SIG-M5 treated with dmso at 0.1 percent for 504 hours (cell line): ENCODE measurements at regions not wholly inside any gene's neighbourhood (a gene's known extent, or its start where the extent isn't known, plus 50 kb on each side); places are given as distances from the start of the nearest gene placed in this dataset.
"Not testable (repeated sequence)": the region's sequence is repeated elsewhere in the genome, so short reads cannot be mapped to it uniquely, and the experiment has no call there.

Experiments used
- DNase-seq: peaks from one replicate; lab custom pipeline; 2025; ENCODE audit not compliant: unreplicated experiment; lab: John Stamatoyannopoulos, UW

GRCh38 chr2:156765450-156765849 lies 329.3 kb downstream of the GPD2 start:
- no peak for DNase-seq

GRCh38 chr2:156769802-156770201 lies 333.6 kb downstream of the GPD2 start:
- no peak for DNase-seq

DNA sequence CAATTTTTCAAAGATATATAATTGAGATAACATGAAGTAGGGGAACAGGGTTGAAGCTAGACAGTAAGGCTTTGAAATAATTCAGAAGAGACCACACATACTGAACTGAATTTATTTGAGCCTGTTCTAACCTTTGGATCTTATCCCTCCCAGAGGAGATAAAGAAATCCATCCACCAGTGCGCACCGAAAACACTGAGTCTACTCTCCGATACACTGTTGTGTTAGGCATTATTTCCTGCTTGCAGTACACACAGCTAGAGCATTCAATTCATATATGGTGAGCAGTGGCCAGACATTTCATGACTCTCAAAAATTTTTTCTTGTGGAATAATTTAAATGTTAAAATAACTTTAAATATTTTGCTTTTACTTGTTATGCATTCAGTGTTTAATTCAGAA lies 342.7 kb downstream of the GPD2 start:
- DNase-seq = no peak

GRCh38 chr2:156779416-156780120 lies 343.4 kb downstream of the GPD2 start:
- DNase-seq = no peak

DNA sequence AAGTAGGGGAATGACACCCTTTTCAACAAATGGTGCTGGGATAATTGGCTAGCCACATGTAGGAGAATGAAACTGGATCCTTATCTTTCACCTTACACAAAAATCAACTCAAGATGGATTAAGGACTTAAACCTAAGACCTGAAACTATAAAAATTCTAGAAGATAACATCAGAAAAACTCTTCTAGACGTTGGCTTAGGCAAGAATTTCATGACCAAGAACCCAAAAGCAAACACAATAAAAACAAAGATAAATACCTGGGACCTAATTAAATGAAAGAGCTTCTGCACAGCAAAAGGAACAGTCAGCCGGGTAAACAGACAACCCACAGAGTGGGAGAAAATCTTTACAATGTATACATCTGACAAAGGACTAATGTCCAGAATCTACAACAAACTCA lies 345.5 kb downstream of the GPD2 start:
- DNase-seq = not testable (repeated sequence)

DNA sequence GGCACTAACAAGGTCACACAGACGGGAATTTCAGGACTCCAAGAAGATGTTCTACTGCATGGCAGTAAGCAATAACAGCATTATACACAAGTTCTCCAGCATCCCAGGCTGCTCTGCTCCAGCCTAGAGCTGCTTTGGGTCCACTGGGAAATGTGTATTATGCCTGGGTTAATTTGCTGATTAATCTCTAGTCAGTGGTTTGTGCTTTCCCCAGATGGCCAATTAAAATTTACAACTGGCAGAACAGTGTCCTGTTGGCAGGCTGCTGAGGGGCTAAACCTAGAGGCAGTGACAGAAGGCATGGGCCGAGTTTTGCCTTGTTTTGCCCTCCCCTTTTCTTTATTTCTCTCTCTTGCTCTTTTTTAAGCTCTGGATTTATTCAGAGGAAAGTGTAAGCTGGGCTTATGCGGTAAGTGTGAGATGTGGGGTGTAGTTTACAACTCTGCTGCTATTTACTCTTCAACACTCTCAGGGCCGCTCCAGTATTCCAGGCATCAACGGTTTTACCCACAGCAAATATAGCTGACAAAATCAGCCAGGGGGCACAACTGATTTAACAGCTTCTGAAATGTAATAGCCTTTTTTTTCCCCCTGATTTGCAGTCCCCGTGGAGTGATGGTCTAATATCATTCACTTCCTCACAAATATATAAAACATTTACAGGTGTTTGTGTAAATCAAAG lies 348.0 kb downstream of the GPD2 start:
- no peak for DNase-seq

GRCh38 chr2:156787517-156787916 lies 351.3 kb downstream of the GPD2 start:
- DNase-seq = no peak

- DNase-seq = no peak
These were observed 354.3 kb downstream of the GPD2 start for GRCh38 chr2:156790343-156791037.

- DNase-seq = no peak
These were observed 356.2 kb downstream of the GPD2 start for GRCh38 chr2:156792242-156792840.

GRCh38 chr2:156797832-156798231 lies 361.7 kb downstream of the GPD2 start:
- no peak for DNase-seq

DNA sequence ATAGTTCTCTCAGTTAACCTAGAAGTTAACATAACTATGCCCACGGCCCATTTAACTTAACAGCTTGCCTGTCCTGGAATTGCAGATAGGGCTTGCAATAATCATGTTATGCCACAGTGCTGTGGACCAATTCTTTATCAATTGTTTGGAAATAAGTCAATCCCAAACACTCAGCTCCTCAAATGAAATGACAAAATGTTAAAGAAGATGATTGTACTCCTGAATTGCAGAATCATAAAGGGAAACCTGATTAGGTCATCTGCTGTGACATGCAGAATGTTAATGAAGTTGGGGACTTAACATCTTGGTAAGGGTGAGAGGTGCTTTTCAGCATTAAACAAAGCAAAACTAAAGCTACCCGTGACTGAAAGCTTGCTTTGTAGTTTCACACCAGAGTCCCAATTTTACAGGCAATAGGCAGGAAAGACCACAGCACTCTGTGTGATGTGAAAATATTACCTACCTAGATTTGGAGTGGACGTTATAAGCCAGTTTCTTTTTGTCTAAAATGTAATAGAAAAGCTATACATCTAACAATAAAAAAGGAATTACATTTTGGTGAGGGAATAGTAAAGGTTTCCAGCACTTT lies 364.0 kb downstream of the GPD2 start:
- DNase-seq = no peak

GRCh38 chr2:156800781-156801361 lies 364.7 kb downstream of the GPD2 start:
- DNase-seq = no peak

GRCh38 chr2:156803243-156803642 lies 367.1 kb downstream of the GPD2 start:
- DNase-seq = no peak

GRCh38 chr2:156803967-156804366 lies 367.8 kb downstream of the GPD2 start:
- DNase-seq = no peak

- no peak for DNase-seq
These were observed 373.9 kb downstream of the GPD2 start for GRCh38 chr2:156810094-156810493.

DNA sequence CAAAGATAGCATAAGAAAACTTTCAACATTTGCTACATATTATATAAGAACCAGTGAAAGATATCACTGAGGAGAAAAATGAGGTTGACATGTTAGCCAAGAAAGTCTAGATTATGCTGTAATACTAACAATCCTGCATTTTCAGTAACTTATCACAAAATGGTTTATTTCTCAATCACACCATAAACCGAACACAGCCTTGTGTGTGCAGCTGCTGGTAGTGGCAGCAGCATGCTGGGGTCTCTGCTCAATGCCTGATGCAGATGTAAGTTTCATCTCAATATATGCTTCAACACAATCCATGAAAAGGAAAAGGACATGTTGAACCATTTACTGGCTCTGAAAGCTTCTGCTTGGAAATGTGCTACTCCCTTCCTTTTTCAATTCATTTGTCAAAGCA lies 376.3 kb downstream of the GPD2 start:
- no peak for DNase-seq

DNA sequence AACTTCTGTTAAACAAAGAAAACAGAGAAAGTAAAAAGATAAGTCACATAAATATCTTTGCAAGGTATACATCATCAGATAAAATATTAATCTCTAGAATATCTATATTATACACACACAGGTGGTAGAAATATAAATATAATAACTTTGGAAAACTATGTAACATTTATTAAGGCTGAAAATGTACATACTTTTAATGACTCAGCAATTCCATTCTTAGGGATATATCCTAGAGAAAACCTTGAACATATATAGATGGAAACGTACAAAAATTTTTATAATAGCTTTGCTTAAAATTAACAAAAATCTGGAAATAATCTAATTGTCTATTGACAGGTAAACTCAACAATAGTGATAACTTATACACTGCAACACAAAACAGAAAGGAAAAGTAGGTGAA lies 381.3 kb downstream of the GPD2 start:
- no peak for DNase-seq

- no peak for DNase-seq
These were observed 382.0 kb downstream of the GPD2 start for GRCh38 chr2:156818221-156818620.

DNA sequence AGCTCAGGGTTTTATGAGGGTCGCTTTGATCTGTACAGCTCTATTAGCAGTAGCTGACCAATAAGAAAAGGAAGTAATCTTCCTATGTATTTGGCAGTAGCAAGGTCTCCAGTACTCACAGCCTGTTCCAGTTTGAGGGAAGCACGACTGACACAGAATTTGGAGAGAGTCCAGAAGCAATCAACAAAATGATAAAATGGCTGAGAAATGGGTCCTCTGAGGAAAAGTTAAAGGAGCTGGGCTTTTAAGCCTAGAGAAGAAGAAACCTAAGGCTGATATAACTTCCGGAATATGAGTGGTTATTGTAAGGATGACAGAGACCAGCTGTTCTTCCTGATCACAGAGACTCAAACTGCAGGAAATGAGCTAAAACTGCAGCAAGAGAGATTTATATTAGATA lies 382.8 kb downstream of the GPD2 start:
- DNase-seq = no peak

DNA sequence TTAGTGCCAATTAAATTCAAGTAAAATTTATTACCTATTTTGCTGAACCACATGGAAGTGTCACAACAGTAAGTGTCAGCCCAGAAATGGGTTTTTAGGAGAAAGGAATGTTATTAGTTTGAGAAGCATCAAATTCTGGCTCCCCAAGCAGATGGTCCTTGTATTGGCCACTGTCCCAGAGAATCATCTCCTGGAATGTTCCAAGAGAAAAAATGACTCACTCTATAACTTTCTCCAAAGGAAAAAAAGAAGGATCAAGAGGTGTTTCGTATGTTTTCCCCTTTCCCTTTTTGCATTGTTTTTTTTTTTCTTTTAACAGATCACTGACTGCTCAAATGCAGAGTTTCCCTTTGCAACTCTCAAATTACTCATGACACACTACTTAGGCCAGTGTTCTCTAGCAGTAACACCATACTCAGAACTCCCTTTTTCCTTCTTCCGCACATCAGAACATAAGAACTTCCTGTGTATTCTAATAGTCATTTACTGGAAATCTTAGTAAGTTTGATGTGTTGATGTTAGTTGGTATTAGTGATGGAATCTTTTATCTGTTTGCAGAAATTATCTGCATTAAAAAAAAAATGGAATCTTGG lies 390.3 kb downstream of the GPD2 start:
- DNase-seq = no peak

DNA sequence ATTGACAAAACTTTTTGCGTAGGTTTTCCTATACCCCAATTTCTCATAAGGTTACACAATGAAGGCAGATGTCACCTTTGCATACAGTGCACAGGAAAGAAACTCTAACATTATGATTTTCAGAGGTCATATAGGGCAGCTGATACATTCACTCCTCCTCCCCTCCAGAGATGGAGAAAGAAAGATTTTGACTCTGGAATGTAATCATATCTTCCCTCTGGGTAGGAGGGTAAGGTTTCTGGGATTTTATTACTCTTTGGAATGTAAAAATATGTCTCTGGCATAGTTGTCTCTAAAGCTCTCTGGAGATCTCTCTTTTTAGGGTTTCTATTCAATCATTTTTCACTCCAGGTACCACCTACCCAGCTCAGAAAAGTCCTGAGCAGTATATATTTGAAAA lies 398.3 kb downstream of the GPD2 start:
- no peak for DNase-seq
